ENCODE measurements at regions not wholly inside any gene's neighbourhood (a gene's known extent, or its start where the extent isn't known, plus 50 kb on each side); places are given as distances from the start of the nearest gene placed in this dataset.
"Not testable (repeated sequence)": the region's sequence is repeated elsewhere in the genome, so short reads cannot be mapped to it uniquely, and the experiment has no call there.

GRCh38 chr7:156547884-156548561, 92.6 kb upstream of the RNF32 start:
- DNase-seq (ENCODE audit: low read depth, low spot score): no peak

- DNase-seq (ENCODE audit: low read depth, low spot score): no peak
Measured at GRCh38 chr7:156545979-156546378, 94.6 kb upstream of the RNF32 start.

GRCh38 chr7:156544919-156545715, 95.5 kb upstream of the RNF32 start:
- DNase-seq (ENCODE audit: low read depth, low spot score): no peak

GRCh38 chr7:156543699-156544598, 96.6 kb upstream of the RNF32 start:
- no peak for DNase-seq (ENCODE audit: low read depth, low spot score)

- no peak for DNase-seq (ENCODE audit: low read depth, low spot score)
Measured at GRCh38 chr7:156540619-156541165, 99.9 kb upstream of the RNF32 start.

- DNase-seq (ENCODE audit: low read depth, low spot score): no peak
Measured at GRCh38 chr7:156539999-156540398, 100.6 kb upstream of the RNF32 start.

GRCh38 chr7:156537006-156537405, 103.6 kb upstream of the RNF32 start:
- DNase-seq (ENCODE audit: low read depth, low spot score): no peak

GRCh38 chr7:156534925-156535324, 105.6 kb upstream of the RNF32 start:
- no peak for DNase-seq (ENCODE audit: low read depth, low spot score)

GRCh38 chr7:156533964-156534363, 106.6 kb upstream of the RNF32 start:
- no peak for DNase-seq (ENCODE audit: low read depth, low spot score)

- DNase-seq (ENCODE audit: low read depth, low spot score): no peak
Measured at GRCh38 chr7:156533420-156533819, 107.2 kb upstream of the RNF32 start.

- DNase-seq (ENCODE audit: low read depth, low spot score): no peak
Measured at GRCh38 chr7:156532016-156532602, 108.5 kb upstream of the RNF32 start.

GRCh38 chr7:156529956-156530355, 110.6 kb upstream of the RNF32 start:
- no peak for DNase-seq (ENCODE audit: low read depth, low spot score)

- no peak for DNase-seq (ENCODE audit: low read depth, low spot score)
Measured at GRCh38 chr7:156527458-156527890, 113.1 kb upstream of the RNF32 start.

- no peak for DNase-seq (ENCODE audit: low read depth, low spot score)
Measured at GRCh38 chr7:156524818-156525597, 115.6 kb upstream of the RNF32 start.

- DNase-seq (ENCODE audit: low read depth, low spot score): no peak
Measured at GRCh38 chr7:156523447-156524048, 117.0 kb upstream of the RNF32 start.

- no peak for DNase-seq (ENCODE audit: low read depth, low spot score)
Measured at GRCh38 chr7:156522801-156523200, 117.8 kb upstream of the RNF32 start.

GRCh38 chr7:156519070-156519469, 121.5 kb upstream of the RNF32 start:
- DNase-seq (ENCODE audit: low read depth, low spot score): no peak

GRCh38 chr7:156518466-156518865, 122.1 kb upstream of the RNF32 start:
- DNase-seq (ENCODE audit: low read depth, low spot score): no peak

GRCh38 chr7:156517858-156518257, 122.7 kb upstream of the RNF32 start:
- not testable (repeated sequence) for DNase-seq (ENCODE audit: low read depth, low spot score)

- no peak for DNase-seq (ENCODE audit: low read depth, low spot score)
Measured at GRCh38 chr7:156516791-156517378, 123.7 kb upstream of the RNF32 start.
